K562 (cell line): ENCODE measurements at regions not wholly inside any gene's neighbourhood (a gene's known extent, or its start where the extent isn't known, plus 50 kb on each side); places are given as distances from the start of the nearest gene placed in this dataset.

Experiments used
- ARID1B ChIP-seq: fragments of 450-650 bp; IDR thresholded peaks from 2 replicates; pipeline ENCODE4 v1.6.1; 2016; ENCODE audit warnings: antibody characterized with exemption, mild to moderate bottlenecking, inconsistent platforms
- ATF2 ChIP-seq: sonication (generic); formaldehyde crosslinking; IDR thresholded peaks from 2 replicates; pipeline ENCODE4 v1.8.1; 2022; ENCODE audit warnings: missing genetic modification reagents
- ELK1 ChIP-seq: sonication (generic); formaldehyde crosslinking; IDR thresholded peaks from 2 replicates; pipeline ENCODE4 v1.8.1; 2022; ENCODE audit warnings: missing genetic modification reagents
- FOXO4 ChIP-seq: fragments of 450-650 bp; formaldehyde crosslinking; IDR thresholded peaks from 2 replicates; pipeline ENCODE4 v1.4.0; 2020; ENCODE audit warnings: mild to moderate bottlenecking, moderate library complexity
- HDAC1 ChIP-seq, 2 experiments: fragments of 450-650 bp; IDR thresholded peaks; 2 replicates each; pipeline ENCODE4 v1.6.1; 2016 to 2017; ENCODE audit warnings: inconsistent platforms in 1 of 2, mild to moderate bottlenecking in 1 of 2, moderate library complexity in 1 of 2
- KAT7 ChIP-seq: sonication (generic); formaldehyde crosslinking; IDR thresholded peaks from 2 replicates; pipeline ENCODE4 v1.8.0; 2022; ENCODE audit warnings: missing genetic modification reagents, mild to moderate bottlenecking, borderline replicate concordance
- MED1 ChIP-seq: sonication (generic); formaldehyde crosslinking; IDR thresholded peaks from 2 replicates; pipeline ENCODE4 v1.8.1; 2023; ENCODE audit warnings: missing genetic modification reagents, borderline replicate concordance
- MEF2D ChIP-seq: conservative IDR thresholded peaks from 2 replicates; pipeline ENCODE4 v1.6.1; 2016; ENCODE audit warnings: low read depth, missing genetic modification characterization, missing compliant biosample characterization
- RBFOX2 ChIP-seq: fragments of 200-400 bp; formaldehyde crosslinking; IDR thresholded peaks from 2 replicates; pipeline ENCODE4 v1.6.1; 2017; ENCODE audit warnings: low read depth, mild to moderate bottlenecking, low read length, moderate library complexity
- RBM17 ChIP-seq: fragments of 200-400 bp; formaldehyde crosslinking; IDR thresholded peaks from 2 replicates; pipeline ENCODE4 v1.6.1; 2017; ENCODE audit warnings: low read depth, mild to moderate bottlenecking, low read length, borderline replicate concordance
- RBM25 ChIP-seq: fragments of 200-400 bp; formaldehyde crosslinking; IDR thresholded peaks from 2 replicates; pipeline ENCODE4 v1.6.1; 2018; ENCODE audit warnings: low read length, low read depth, moderate library complexity; ENCODE audit not compliant: severe bottlenecking
- RNF2 ChIP-seq: sonication (generic); IDR thresholded peaks from 2 replicates; pipeline ENCODE4 v1.6.1; 2016
- RNF219 ChIP-seq: fragments of 250-450 bp; sonication (Bioruptor Pico); IDR thresholded peaks from 2 replicates; pipeline ENCODE4 v1.5.0; 2022; ENCODE audit warnings: mild to moderate bottlenecking
- USF1 ChIP-seq: sonication (generic); formaldehyde crosslinking; IDR thresholded peaks from 2 replicates; pipeline ENCODE4 v1.9.0; 2022; ENCODE audit warnings: mild to moderate bottlenecking, missing genetic modification reagents
- ZBTB1 ChIP-seq: sonication (generic); formaldehyde crosslinking; IDR thresholded peaks from 2 replicates; pipeline ENCODE4 v1.8.1; 2023; ENCODE audit warnings: missing genetic modification reagents, low read depth, mild to moderate bottlenecking, borderline replicate concordance
- ZBTB33 ChIP-seq: sonication (generic); formaldehyde crosslinking; IDR thresholded peaks from 2 replicates; pipeline ENCODE4 v1.8.1; 2023; ENCODE audit warnings: mild to moderate bottlenecking, missing genetic modification reagents
- ZFPM2 ChIP-seq: fragments of 250-450 bp; sonication (Bioruptor Pico); IDR thresholded peaks from 2 replicates; pipeline ENCODE4 v1.5.1; 2022; ENCODE audit warnings: mild to moderate bottlenecking
- ZNF197 ChIP-seq: fragments of 200-800 bp; sonication (Bioruptor generic); IDR thresholded peaks from 2 replicates; pipeline ENCODE4 v1.6.1; 2016; ENCODE audit warnings: low read depth, missing genetic modification characterization, missing compliant biosample characterization
- ZNF507 ChIP-seq: conservative IDR thresholded peaks from 2 replicates; pipeline ENCODE4 v1.6.1; 2017; ENCODE audit warnings: missing genetic modification characterization, missing compliant biosample characterization

GRCh38 chr6:14950103-14950969 is 295.5 kb upstream of the JARID2 start (continued):
- TF ChIP-seq RNF219 (no peak), HDAC1 (IDR thresholded peaks at IDR 0.05) (no peak), RBM17 (no peak), KAT7 (no peak), FOXO4 (CRISPR knock-in tag) (no peak), RBFOX2 (no peak), ATF2 (CRISPR knock-in tag) (no peak), ARID1B (peak; percentile 95), MEF2D (peak; percentile 91), USF1 (CRISPR knock-in tag) (no peak), MED1 (CRISPR knock-in tag) (no peak), ZNF507 (tag) (no peak), ELK1 (CRISPR knock-in tag) (no peak), ZBTB33 (CRISPR knock-in tag) (no peak), RBM25 (no peak), ZNF197 (CRISPR knock-in tag) (no peak), ZFPM2 (no peak), ZBTB1 (CRISPR knock-in tag) (no peak), RNF2 (no peak; the same call in 1 of the 2 replicates)
